DOHH2 (cell line): ENCODE measurements at regions not wholly inside any gene's neighbourhood (a gene's known extent, or its start where the extent isn't known, plus 50 kb on each side); places are given as distances from the start of the nearest gene placed in this dataset.

Experiments
- H3F3A ChIP-seq: fragments of 200-600 bp; sonication (generic), shearing (Covaris generic); 2 replicates; pipeline ENCODE4 v1.6.0; 2016; ENCODE audit warnings: antibody characterized with exemption, mild to moderate bottlenecking; ENCODE audit not compliant: control insufficient read depth, insufficient read depth
- H3K27ac ChIP-seq: fragments of 200-600 bp; sonication (generic); 2 replicates; pipeline ENCODE4 v1.5.1; 2014; ENCODE audit warnings: low read depth, mild to moderate bottlenecking, low read length, moderate library complexity
- H3K27me3 ChIP-seq: fragments of 200-600 bp; sonication (generic); 2 replicates; pipeline ENCODE4 v1.6.1; 2014; ENCODE audit warnings: mild to moderate bottlenecking, low read length, mixed read lengths; ENCODE audit not compliant: control insufficient read depth
- H3K36me3 ChIP-seq: fragments of 200-600 bp; sonication (generic); 2 replicates; pipeline ENCODE4 v1.6.1; 2014; ENCODE audit warnings: mild to moderate bottlenecking, low read length, moderate library complexity, mixed read lengths; ENCODE audit not compliant: control insufficient read depth
- H3K4me1 ChIP-seq: fragments of 200-600 bp; sonication (generic); 2 replicates; pipeline ENCODE4 v1.6.1; 2014; ENCODE audit warnings: mild to moderate bottlenecking, low read length, mixed read lengths; ENCODE audit not compliant: control insufficient read depth
- H3K4me2 ChIP-seq: fragments of 200-600 bp; sonication (generic); 2 replicates; pipeline ENCODE4 v1.6.0; 2014; ENCODE audit warnings: mild to moderate bottlenecking, low read length, moderate library complexity
- H3K4me3 ChIP-seq: fragments of 200-600 bp; sonication (generic); 2 replicates; pipeline ENCODE4 v1.5.1; 2014; ENCODE audit warnings: mild to moderate bottlenecking, low read length, mixed read lengths
- H3K79me2 ChIP-seq: fragments of 200-600 bp; sonication (generic); 2 replicates; pipeline ENCODE4 v1.6.1; 2014; ENCODE audit warnings: mild to moderate bottlenecking, low read length, mixed read lengths; ENCODE audit not compliant: control insufficient read depth
- H3K9me2 ChIP-seq: fragments of 200-600 bp; sonication (generic); replicated peaks from 2 replicates; pipeline ENCODE4 v1.6.1; 2014; ENCODE audit warnings: mild to moderate bottlenecking, low read length, mixed read lengths; ENCODE audit not compliant: control insufficient read depth
- H3K9me3 ChIP-seq: fragments of 200-600 bp; sonication (generic); 2 replicates; pipeline ENCODE4 v1.6.1; 2014; ENCODE audit warnings: antibody characterized with exemption, low read length, mixed read lengths; ENCODE audit not compliant: control insufficient read depth, insufficient read depth
- H4K20me1 ChIP-seq: fragments of 200-600 bp; sonication (generic); 2 replicates; pipeline ENCODE4 v1.6.0; 2014; ENCODE audit warnings: low read depth, mild to moderate bottlenecking, antibody characterized with exemption, low read length, moderate library complexity; ENCODE audit not compliant: control insufficient read depth, insufficient read depth
- EZH2phosphoT487 ChIP-seq: fragments of 200-600 bp; sonication (generic); IDR thresholded peaks from 2 replicates; pipeline ENCODE4 v1.6.1; 2017; ENCODE audit warnings: borderline replicate concordance, mild to moderate bottlenecking, antibody characterized with exemption, low read length, moderate library complexity, mixed read lengths
- TF ChIP-seq, protein P1 (sequence below): fragments of 200-600 bp; sonication (generic); IDR thresholded peaks from one replicate; pipeline ENCODE4 v1.5.1; 2014; ENCODE audit warnings: antibody characterized with exemption, mild to moderate bottlenecking, low read depth, low read length; ENCODE audit not compliant: poor library complexity, severe bottlenecking

- no peaks in the 10 kb centered on the region for H4K20me1 ChIP-seq
- H3K4me1 ChIP-seq = no peaks in the 10 kb centered on the region
- no peaks in the 10 kb centered on the region for H3K27me3 ChIP-seq
- no peaks in the 10 kb centered on the region for H3K36me3 ChIP-seq
- H3K9me3 ChIP-seq = no peaks in the 10 kb centered on the region; the same call in 1 of the 2 replicates
- no peaks in the 10 kb centered on the region for H3K9me2 ChIP-seq
- H3K4me3 ChIP-seq = no peak overlapping the region
- H3K27ac ChIP-seq = no peak overlapping the region
- H3F3A ChIP-seq = no peaks in the 10 kb centered on the region
- no peaks in the 10 kb centered on the region for H3K79me2 ChIP-seq
- H3K4me2 ChIP-seq = no peak overlapping the region
- TF ChIP-seq, protein P1, sequence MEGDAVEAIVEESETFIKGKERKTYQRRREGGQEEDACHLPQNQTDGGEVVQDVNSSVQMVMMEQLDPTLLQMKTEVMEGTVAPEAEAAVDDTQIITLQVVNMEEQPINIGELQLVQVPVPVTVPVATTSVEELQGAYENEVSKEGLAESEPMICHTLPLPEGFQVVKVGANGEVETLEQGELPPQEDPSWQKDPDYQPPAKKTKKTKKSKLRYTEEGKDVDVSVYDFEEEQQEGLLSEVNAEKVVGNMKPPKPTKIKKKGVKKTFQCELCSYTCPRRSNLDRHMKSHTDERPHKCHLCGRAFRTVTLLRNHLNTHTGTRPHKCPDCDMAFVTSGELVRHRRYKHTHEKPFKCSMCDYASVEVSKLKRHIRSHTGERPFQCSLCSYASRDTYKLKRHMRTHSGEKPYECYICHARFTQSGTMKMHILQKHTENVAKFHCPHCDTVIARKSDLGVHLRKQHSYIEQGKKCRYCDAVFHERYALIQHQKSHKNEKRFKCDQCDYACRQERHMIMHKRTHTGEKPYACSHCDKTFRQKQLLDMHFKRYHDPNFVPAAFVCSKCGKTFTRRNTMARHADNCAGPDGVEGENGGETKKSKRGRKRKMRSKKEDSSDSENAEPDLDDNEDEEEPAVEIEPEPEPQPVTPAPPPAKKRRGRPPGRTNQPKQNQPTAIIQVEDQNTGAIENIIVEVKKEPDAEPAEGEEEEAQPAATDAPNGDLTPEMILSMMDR = no peak
- TF ChIP-seq EZH2phosphoT487 = no peak
Observed at GRCh38 chr3:150138824-150139223, 168.1 kb upstream of the PFN2 start.

- Histone ChIP-seq H3K36me3 (no peaks in the 10 kb centered on the region), H4K20me1 (no peaks in the 10 kb centered on the region), H3K27ac (no peak overlapping the region), H3K79me2 (no peaks in the 10 kb centered on the region), H3K4me3 (no peak overlapping the region), H3K4me1 (peaks cover 11% of the 10 kb centered on the region), H3F3A (no peaks in the 10 kb centered on the region), H3K27me3 (no peaks in the 10 kb centered on the region), H3K4me2 (no peak overlapping the region), H3K9me2 (no peaks in the 10 kb centered on the region), H3K9me3 (no peaks in the 10 kb centered on the region; the same call in 1 of the 2 replicates)
- no peak for TF ChIP-seq EZH2phosphoT487
- TF ChIP-seq, protein P1 = no peak
Observed at GRCh38 chr3:150136242-150136641, 165.5 kb upstream of the PFN2 start.

GRCh38 chr3:150135287-150135721 lies 164.6 kb upstream of the PFN2 start:
- TF ChIP-seq, protein P1 = no peak
- no peak for TF ChIP-seq EZH2phosphoT487
- Histone ChIP-seq H3K79me2 (no peaks in the 10 kb centered on the region), H3K4me1 (peaks cover 11% of the 10 kb centered on the region), H3K27me3 (no peaks in the 10 kb centered on the region), H3K4me3 (no peak overlapping the region), H3K9me2 (no peaks in the 10 kb centered on the region), H3K27ac (no peak overlapping the region), H3F3A (no peaks in the 10 kb centered on the region), H3K9me3 (no peaks in the 10 kb centered on the region; the same call in 1 of the 2 replicates), H3K36me3 (no peaks in the 10 kb centered on the region), H3K4me2 (no peak overlapping the region), H4K20me1 (no peaks in the 10 kb centered on the region)

DNA sequence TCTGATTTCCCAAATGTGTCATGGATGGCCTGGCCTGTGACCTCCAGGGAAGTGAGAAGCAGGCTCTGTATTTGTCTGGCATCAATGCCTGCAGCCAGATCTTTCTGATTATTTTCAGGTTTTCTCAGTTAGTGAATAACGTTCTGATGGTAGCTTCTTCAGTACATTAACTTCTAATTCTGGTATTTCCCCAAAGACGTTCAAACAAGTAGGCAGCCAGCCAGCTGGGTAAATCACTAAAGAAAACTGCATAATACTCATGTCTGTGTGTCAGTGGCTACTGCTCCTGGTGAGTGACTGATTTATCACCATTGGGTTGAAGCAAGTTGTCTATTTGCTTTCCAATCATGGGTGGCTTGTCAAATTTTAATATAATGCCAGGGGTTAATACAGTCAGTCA lies 162.6 kb upstream of the PFN2 start:
- H3F3A ChIP-seq = no peaks in the 10 kb centered on the region

More for the DNA sequence above, 162.6 kb upstream of the PFN2 start:
- no peak overlapping the region for H3K27ac ChIP-seq
- peaks cover 11% of the 10 kb centered on the region for H3K4me1 ChIP-seq
- no peaks in the 10 kb centered on the region for H3K79me2 ChIP-seq
- no peak overlapping the region for H3K4me3 ChIP-seq
- no peaks in the 10 kb centered on the region; the same call in 1 of the 2 replicates for H3K9me3 ChIP-seq
- H3K9me2 ChIP-seq = no peaks in the 10 kb centered on the region
- TF ChIP-seq EZH2phosphoT487 = no peak
- TF ChIP-seq, protein P1 = no peak
- no peaks in the 10 kb centered on the region for H3K36me3 ChIP-seq
- no peak overlapping the region for H3K4me2 ChIP-seq
- H3K27me3 ChIP-seq = no peaks in the 10 kb centered on the region
- H4K20me1 ChIP-seq = no peaks in the 10 kb centered on the region
